ENCODE measurements at regions not wholly inside any gene's neighbourhood (a gene's known extent, or its start where the extent isn't known, plus 50 kb on each side); places are given as distances from the start of the nearest gene placed in this dataset.

GRCh38 chr13:57946361-57946760 lies 314.8 kb downstream of the PCDH17 start:
- POLR2A ChIA-PET (ENCODE audit: low non-redundant PET) = no interaction called here
- no peak overlapping the region for H3K4me3 ChIP-seq (ENCODE audit: low read depth, low read length, poor library complexity, severe bottlenecking)
- CTCF ChIA-PET = no interaction called here
- intact Hi-C loops (cut with micrococcal nuclease; ENCODE audit: unreplicated experiment) = no loop called here
- TF ChIP-seq CTCF (conservative IDR thresholded peaks at IDR 0.05; ENCODE audit: low read depth, low read length) (no peak), EZH2 (IDR thresholded peaks at IDR 0.05; ENCODE audit: borderline replicate concordance, low read depth, low read length, poor library complexity, severe bottlenecking) (no peak)
- no TSS peak for BruUV-seq (replicated peaks)
- no peak overlapping the region for H3K27ac ChIP-seq (ENCODE audit: low read depth, low read length, poor library complexity, severe bottlenecking)
- no peaks in the 10 kb centered on the region for H3K4me1 ChIP-seq (ENCODE audit: insufficient read depth, low read length, poor library complexity, severe bottlenecking)
- DNase-seq (ENCODE audit: low spot score) = peak; percentile 1
- no peaks in the 10 kb centered on the region for H3K27me3 ChIP-seq (replicated peaks; ENCODE audit: insufficient read depth, low read depth, low read length, poor library complexity)
- H3K36me3 ChIP-seq (ENCODE audit: insufficient read depth, low read length, poor library complexity, severe bottlenecking) = no peaks in the 10 kb centered on the region
- no peaks in the 10 kb centered on the region for H3K9me3 ChIP-seq (ENCODE audit: low read depth, low read length, poor library complexity, severe bottlenecking)

- ChIA-PET CTCF (no interaction called here), POLR2A (ENCODE audit: low non-redundant PET) (no interaction called here)
- BruUV-seq (replicated peaks) = no TSS peak
- no peak for DNase-seq (ENCODE audit: low spot score)
- H3K4me3 ChIP-seq (ENCODE audit: low read depth, low read length, poor library complexity, severe bottlenecking) = no peak overlapping the region
- no peak overlapping the region for H3K27ac ChIP-seq (ENCODE audit: low read depth, low read length, poor library complexity, severe bottlenecking)
- no peaks in the 10 kb centered on the region for H3K36me3 ChIP-seq (ENCODE audit: insufficient read depth, low read length, poor library complexity, severe bottlenecking)
- no peaks in the 10 kb centered on the region for H3K27me3 ChIP-seq (replicated peaks; ENCODE audit: insufficient read depth, low read depth, low read length, poor library complexity)
- intact Hi-C loops (cut with micrococcal nuclease; ENCODE audit: unreplicated experiment) = no loop called here
- no peaks in the 10 kb centered on the region for H3K9me3 ChIP-seq (ENCODE audit: low read depth, low read length, poor library complexity, severe bottlenecking)
- H3K4me1 ChIP-seq (ENCODE audit: insufficient read depth, low read length, poor library complexity, severe bottlenecking) = no peaks in the 10 kb centered on the region
- TF ChIP-seq EZH2 (IDR thresholded peaks at IDR 0.05; ENCODE audit: borderline replicate concordance, low read depth, low read length, poor library complexity, severe bottlenecking) (no peak), CTCF (conservative IDR thresholded peaks at IDR 0.05; ENCODE audit: low read depth, low read length) (no peak)
Measured at GRCh38 chr13:57948884-57949283, 317.3 kb downstream of the PCDH17 start.

- no peak for TF ChIP-seq EZH2 (IDR thresholded peaks at IDR 0.05; ENCODE audit: borderline replicate concordance, low read depth, low read length, poor library complexity, severe bottlenecking)
- TF ChIP-seq CTCF (conservative IDR thresholded peaks at IDR 0.05; ENCODE audit: low read depth, low read length) = no peak
- intact Hi-C loops (cut with micrococcal nuclease; ENCODE audit: unreplicated experiment) = no loop called here
- no peak overlapping the region for H3K27ac ChIP-seq (ENCODE audit: low read depth, low read length, poor library complexity, severe bottlenecking)
- H3K4me1 ChIP-seq (ENCODE audit: insufficient read depth, low read length, poor library complexity, severe bottlenecking) = no peaks in the 10 kb centered on the region
- no peak overlapping the region for H3K4me3 ChIP-seq (ENCODE audit: low read depth, low read length, poor library complexity, severe bottlenecking)
- DNase-seq (ENCODE audit: low spot score) = no peak
- CTCF ChIA-PET = no interaction called here
- no peaks in the 10 kb centered on the region for H3K9me3 ChIP-seq (ENCODE audit: low read depth, low read length, poor library complexity, severe bottlenecking)
- POLR2A ChIA-PET (ENCODE audit: low non-redundant PET) = no interaction called here
- no peaks in the 10 kb centered on the region for H3K27me3 ChIP-seq (replicated peaks; ENCODE audit: insufficient read depth, low read depth, low read length, poor library complexity)
- BruUV-seq (replicated peaks) = no TSS peak
- H3K36me3 ChIP-seq (ENCODE audit: insufficient read depth, low read length, poor library complexity, severe bottlenecking) = no peaks in the 10 kb centered on the region
Measured at GRCh38 chr13:57969951-57970350, 338.4 kb downstream of the PCDH17 start.

Measured in A673 (cell line).